SK-N-SH treated with all-trans-retinoic acid at 6 μM for 48 hours (cell line): ENCODE measurements at regions not wholly inside any gene's neighbourhood (a gene's known extent, or its start where the extent isn't known, plus 50 kb on each side); places are given as distances from the start of the nearest gene placed in this dataset.

Source experiments
- ATAC-seq: fragments of 200-7000 bp; cut with Tn5 transposase; 3 replicates; pipeline ENCODE4 v1.9.1; 2020; ENCODE audit warnings: mild to moderate bottlenecking, moderate library complexity
- ARNTL ChIP-seq: fragments of 450-650 bp; formaldehyde crosslinking; IDR thresholded peaks from 2 replicates; pipeline ENCODE4 v1.5.0; 2020; ENCODE audit warnings: low read depth, mild to moderate bottlenecking, moderate library complexity, borderline replicate concordance
- CSDC2 ChIP-seq: fragments of 250-450 bp; sonication (Bioruptor Pico); IDR thresholded peaks from 2 replicates; pipeline ENCODE4 v1.5.0; 2020; ENCODE audit warnings: mild to moderate bottlenecking, moderate library complexity
- PPARA ChIP-seq: fragments of 250-450 bp; sonication (Bioruptor Pico); IDR thresholded peaks from 2 replicates; pipeline ENCODE4 v1.5.0; 2020; ENCODE audit warnings: mild to moderate bottlenecking, borderline replicate concordance
- TOX ChIP-seq: fragments of 250-450 bp; sonication (Bioruptor Pico); IDR thresholded peaks from 2 replicates; pipeline ENCODE4 v1.8.0; 2021; ENCODE audit warnings: mild to moderate bottlenecking, moderate library complexity, borderline replicate concordance
- TF ChIP-seq, protein P1 (sequence below): fragments of 250-450 bp; sonication (Bioruptor Pico); IDR thresholded peaks from 2 replicates; pipeline ENCODE4 v1.8.0; 2020; ENCODE audit warnings: mild to moderate bottlenecking, moderate library complexity, borderline replicate concordance
- TF ChIP-seq, protein P2 (sequence below): fragments of 250-450 bp; sonication (Bioruptor Pico); IDR thresholded peaks from 2 replicates; pipeline ENCODE4 v1.5.1; 2020; ENCODE audit warnings: low read depth, mild to moderate bottlenecking, moderate library complexity
- TF ChIP-seq, protein P3 (sequence below): fragments of 250-450 bp; sonication (Bioruptor Pico); IDR thresholded peaks from 2 replicates; pipeline ENCODE4 v1.5.1; 2021; ENCODE audit warnings: mild to moderate bottlenecking, moderate library complexity

DNA sequence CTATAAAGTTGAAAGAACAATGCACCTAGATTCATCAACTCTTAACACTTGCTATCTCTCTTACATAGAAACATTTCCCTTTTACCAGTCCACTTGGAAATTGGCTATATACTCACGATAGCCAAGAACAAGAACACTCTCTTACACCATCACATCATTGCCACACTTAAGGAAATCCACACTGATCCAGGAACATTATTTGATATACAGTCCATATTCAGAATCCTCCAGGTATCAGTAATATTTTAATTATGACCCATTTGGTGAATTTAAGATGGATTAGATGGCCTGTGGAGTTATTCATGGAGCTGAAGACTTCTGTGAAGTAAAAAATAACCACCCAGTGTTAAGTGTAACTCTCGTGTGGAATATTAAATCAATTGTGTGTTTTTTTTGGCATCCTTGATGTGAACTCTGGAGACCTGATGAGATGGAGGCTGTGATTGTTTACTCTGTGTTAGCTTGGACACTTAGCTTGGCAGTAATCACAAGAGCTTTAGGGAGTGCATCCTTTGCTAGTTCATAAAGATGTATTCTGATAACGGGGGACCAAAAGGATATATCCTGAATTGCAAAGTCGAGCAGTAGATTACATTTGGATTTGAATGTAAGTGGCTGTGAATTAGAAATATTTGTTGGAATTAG is 52.0 kb upstream of the ABL1 start:
- TF ChIP-seq, protein P1, sequence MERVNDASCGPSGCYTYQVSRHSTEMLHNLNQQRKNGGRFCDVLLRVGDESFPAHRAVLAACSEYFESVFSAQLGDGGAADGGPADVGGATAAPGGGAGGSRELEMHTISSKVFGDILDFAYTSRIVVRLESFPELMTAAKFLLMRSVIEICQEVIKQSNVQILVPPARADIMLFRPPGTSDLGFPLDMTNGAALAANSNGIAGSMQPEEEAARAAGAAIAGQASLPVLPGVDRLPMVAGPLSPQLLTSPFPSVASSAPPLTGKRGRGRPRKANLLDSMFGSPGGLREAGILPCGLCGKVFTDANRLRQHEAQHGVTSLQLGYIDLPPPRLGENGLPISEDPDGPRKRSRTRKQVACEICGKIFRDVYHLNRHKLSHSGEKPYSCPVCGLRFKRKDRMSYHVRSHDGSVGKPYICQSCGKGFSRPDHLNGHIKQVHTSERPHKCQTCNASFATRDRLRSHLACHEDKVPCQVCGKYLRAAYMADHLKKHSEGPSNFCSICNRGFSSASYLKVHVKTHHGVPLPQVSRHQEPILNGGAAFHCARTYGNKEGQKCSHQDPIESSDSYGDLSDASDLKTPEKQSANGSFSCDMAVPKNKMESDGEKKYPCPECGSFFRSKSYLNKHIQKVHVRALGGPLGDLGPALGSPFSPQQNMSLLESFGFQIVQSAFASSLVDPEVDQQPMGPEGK (CRISPR knock-in tag): no peak
- no peak for TF ChIP-seq PPARA (CRISPR knock-in tag)
- no peak for ATAC-seq

DNA sequence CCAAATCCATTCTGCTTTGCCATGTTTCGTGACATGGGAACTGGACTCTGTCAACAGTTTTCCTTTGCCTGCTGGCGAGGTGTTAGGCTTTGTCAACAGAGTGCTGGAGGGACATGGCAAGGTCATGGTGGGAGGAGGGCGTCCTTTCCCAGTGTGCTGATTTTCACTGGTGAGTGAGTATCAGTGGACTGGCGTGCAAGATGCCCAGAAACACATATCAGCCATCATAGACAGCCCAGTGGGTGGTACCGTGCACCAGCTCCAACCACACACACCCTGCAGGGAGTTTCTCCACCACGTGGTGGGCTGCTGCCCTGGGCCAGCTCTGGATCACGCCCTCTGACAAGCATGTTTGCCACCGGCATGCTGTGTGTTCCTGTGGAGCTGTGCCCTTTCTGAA is 50.0 kb upstream of the ABL1 start:
- TF ChIP-seq, protein P2, sequence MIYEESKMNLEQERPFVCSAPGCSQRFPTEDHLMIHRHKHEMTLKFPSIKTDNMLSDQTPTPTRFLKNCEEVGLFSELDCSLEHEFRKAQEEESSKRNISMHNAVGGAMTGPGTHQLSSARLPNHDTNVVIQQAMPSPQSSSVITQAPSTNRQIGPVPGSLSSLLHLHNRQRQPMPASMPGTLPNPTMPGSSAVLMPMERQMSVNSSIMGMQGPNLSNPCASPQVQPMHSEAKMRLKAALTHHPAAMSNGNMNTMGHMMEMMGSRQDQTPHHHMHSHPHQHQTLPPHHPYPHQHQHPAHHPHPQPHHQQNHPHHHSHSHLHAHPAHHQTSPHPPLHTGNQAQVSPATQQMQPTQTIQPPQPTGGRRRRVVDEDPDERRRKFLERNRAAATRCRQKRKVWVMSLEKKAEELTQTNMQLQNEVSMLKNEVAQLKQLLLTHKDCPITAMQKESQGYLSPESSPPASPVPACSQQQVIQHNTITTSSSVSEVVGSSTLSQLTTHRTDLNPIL (CRISPR knock-in tag): no peak
- TF ChIP-seq TOX (CRISPR knock-in tag) (no peak), CSDC2 (no peak), ARNTL (CRISPR knock-in tag) (no peak)
- TF ChIP-seq, protein P3, sequence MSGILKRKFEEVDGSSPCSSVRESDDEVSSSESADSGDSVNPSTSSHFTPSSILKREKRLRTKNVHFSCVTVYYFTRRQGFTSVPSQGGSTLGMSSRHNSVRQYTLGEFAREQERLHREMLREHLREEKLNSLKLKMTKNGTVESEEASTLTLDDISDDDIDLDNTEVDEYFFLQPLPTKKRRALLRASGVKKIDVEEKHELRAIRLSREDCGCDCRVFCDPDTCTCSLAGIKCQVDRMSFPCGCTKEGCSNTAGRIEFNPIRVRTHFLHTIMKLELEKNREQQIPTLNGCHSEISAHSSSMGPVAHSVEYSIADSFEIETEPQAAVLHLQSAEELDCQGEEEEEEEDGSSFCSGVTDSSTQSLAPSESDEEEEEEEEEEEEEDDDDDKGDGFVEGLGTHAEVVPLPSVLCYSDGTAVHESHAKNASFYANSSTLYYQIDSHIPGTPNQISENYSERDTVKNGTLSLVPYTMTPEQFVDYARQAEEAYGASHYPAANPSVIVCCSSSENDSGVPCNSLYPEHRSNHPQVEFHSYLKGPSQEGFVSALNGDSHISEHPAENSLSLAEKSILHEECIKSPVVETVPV (CRISPR knock-in tag): no peak
- TF ChIP-seq, all 23 proteins: peak for 0
- ATAC-seq: no peak
